NT2/D1 (cell line): ENCODE measurements at regions not wholly inside any gene's neighbourhood (a gene's known extent, or its start where the extent isn't known, plus 50 kb on each side); places are given as distances from the start of the nearest gene placed in this dataset.

ENCODE experiments used
- DNase-seq: peaks from one replicate; pipeline ENCODE4 v3.0.0-alpha.2; 2011; ENCODE audit warnings: low read depth, low spot score
- H3K27me3 ChIP-seq: 2 replicates; pipeline ENCODE4 v1.6.0; 2011; ENCODE audit warnings: mild to moderate bottlenecking; ENCODE audit not compliant: insufficient read length, insufficient read depth
- H3K36me3 ChIP-seq: 2 replicates; pipeline ENCODE4 v1.6.1; 2011; ENCODE audit warnings: mild to moderate bottlenecking, low read length, mixed read lengths; ENCODE audit not compliant: insufficient read depth, insufficient read length
- H3K4me1 ChIP-seq: 2 replicates; pipeline ENCODE4 v1.5.1; 2011; ENCODE audit not compliant: insufficient read depth, insufficient read length
- H3K4me3 ChIP-seq: 2 replicates; pipeline ENCODE4 v1.5.1; 2011; ENCODE audit warnings: low read depth; ENCODE audit not compliant: insufficient read length
- H3K9ac ChIP-seq: 2 replicates; pipeline ENCODE4 v1.6.0; 2011; ENCODE audit warnings: low read depth; ENCODE audit not compliant: insufficient read length
- H3K9me3 ChIP-seq: 2 replicates; pipeline ENCODE4 v1.5.1; 2011; ENCODE audit warnings: mild to moderate bottlenecking, low read length; ENCODE audit not compliant: insufficient read depth
- SUZ12 ChIP-seq: IDR thresholded peaks from 2 replicates; pipeline ENCODE4 v1.6.1; 2011; ENCODE audit not compliant: insufficient read length, insufficient read depth; ENCODE audit errors: extremely low read depth
- YY1 ChIP-seq: IDR thresholded peaks from 2 replicates; pipeline ENCODE4 v1.6.1; 2011; ENCODE audit not compliant: insufficient read length, insufficient read depth
- ZNF274 ChIP-seq: IDR thresholded peaks from 2 replicates; pipeline ENCODE4 v1.6.1; 2011; ENCODE audit warnings: mild to moderate bottlenecking, low read depth, low read length

GRCh38 chr18:21997207-21998143, 171.9 kb upstream of the GATA6 start:
- H3K9me3 ChIP-seq: no peaks in the 10 kb centered on the region
- no peaks in the 10 kb centered on the region for H3K27me3 ChIP-seq
- H3K4me3 ChIP-seq: no peak overlapping the region
- no peak overlapping the region for H3K9ac ChIP-seq
- H3K36me3 ChIP-seq: no peaks in the 10 kb centered on the region
- H3K4me1 ChIP-seq: peaks cover 3% of the 10 kb centered on the region
- no peak for TF ChIP-seq ZNF274
- TF ChIP-seq YY1: no peak
- TF ChIP-seq SUZ12: no peak
- DNase-seq: no peak

- no peaks in the 10 kb centered on the region for H3K9me3 ChIP-seq
- H3K4me1 ChIP-seq: peaks cover 3% of the 10 kb centered on the region
- DNase-seq: no peak
- no peak overlapping the region for H3K4me3 ChIP-seq
- TF ChIP-seq ZNF274 (no peak), YY1 (no peak), SUZ12 (no peak)
- H3K36me3 ChIP-seq: no peaks in the 10 kb centered on the region
- no peaks in the 10 kb centered on the region for H3K27me3 ChIP-seq
- no peak overlapping the region for H3K9ac ChIP-seq
Measured at GRCh38 chr18:21998486-21998885, 170.9 kb upstream of the GATA6 start.

- Histone ChIP-seq H3K27me3 (no peaks in the 10 kb centered on the region), H3K9me3 (no peaks in the 10 kb centered on the region), H3K9ac (no peak overlapping the region), H3K4me1 (peaks cover 2% of the 10 kb centered on the region), H3K36me3 (no peaks in the 10 kb centered on the region), H3K4me3 (no peak overlapping the region)
- no peak for TF ChIP-seq ZNF274
- TF ChIP-seq SUZ12: no peak
- TF ChIP-seq YY1: no peak
- DNase-seq: no peak
Measured at GRCh38 chr18:22001912-22002487, 167.4 kb upstream of the GATA6 start.

GRCh38 chr18:22005191-22005841, 164.1 kb upstream of the GATA6 start:
- TF ChIP-seq YY1: no peak
- no peak for TF ChIP-seq SUZ12
- no peak for TF ChIP-seq ZNF274
- no peak for DNase-seq
- no peaks in the 10 kb centered on the region for H3K36me3 ChIP-seq
- H3K27me3 ChIP-seq: no peaks in the 10 kb centered on the region
- no peak overlapping the region for H3K4me3 ChIP-seq
- no peaks in the 10 kb centered on the region for H3K4me1 ChIP-seq
- peaks cover 10% of the 10 kb centered on the region; the same call in 1 of the 2 replicates for H3K9me3 ChIP-seq
- no peak overlapping the region for H3K9ac ChIP-seq

- no peaks in the 10 kb centered on the region for H3K36me3 ChIP-seq
- H3K9ac ChIP-seq: no peak overlapping the region
- H3K4me3 ChIP-seq: no peak overlapping the region
- H3K9me3 ChIP-seq: peaks cover 10% of the 10 kb centered on the region; the same call in 1 of the 2 replicates
- H3K27me3 ChIP-seq: no peaks in the 10 kb centered on the region
- TF ChIP-seq YY1: no peak
- no peaks in the 10 kb centered on the region for H3K4me1 ChIP-seq
- no peak for DNase-seq
Measured at GRCh38 chr18:22006458-22006857, 162.9 kb upstream of the GATA6 start.

GRCh38 chr18:22009242-22009641, 160.1 kb upstream of the GATA6 start:
- H3K4me3 ChIP-seq: no peak overlapping the region
- no peak overlapping the region for H3K9ac ChIP-seq
- H3K27me3 ChIP-seq: no peaks in the 10 kb centered on the region

GRCh38 chr18:22013993-22014392, 155.4 kb upstream of the GATA6 start:
- Histone ChIP-seq H3K4me3 (no peak overlapping the region), H3K36me3 (no peaks in the 10 kb centered on the region), H3K4me1 (no peaks in the 10 kb centered on the region), H3K27me3 (no peaks in the 10 kb centered on the region), H3K9ac (no peak overlapping the region), H3K9me3 (peaks cover 7% of the 10 kb centered on the region; the same call in 1 of the 2 replicates)
- no peak for DNase-seq
- TF ChIP-seq ZNF274 (no peak), YY1 (no peak), SUZ12 (no peak)

More at GRCh38 chr18:22009242-22009641, 160.1 kb upstream of the GATA6 start:
- no peak for TF ChIP-seq YY1
- TF ChIP-seq ZNF274: no peak
- no peak for TF ChIP-seq SUZ12
- no peak for DNase-seq
- no peaks in the 10 kb centered on the region for H3K36me3 ChIP-seq
- no peaks in the 10 kb centered on the region for H3K4me1 ChIP-seq
- peaks cover 10% of the 10 kb centered on the region; the same call in 1 of the 2 replicates for H3K9me3 ChIP-seq
